ENCODE measurements at regions not wholly inside any gene's neighbourhood (a gene's known extent, or its start where the extent isn't known, plus 50 kb on each side); places are given as distances from the start of the nearest gene placed in this dataset.
A peak's percentile ranks its signal among the peaks of the same experiment; 100 is the strongest.

DNA sequence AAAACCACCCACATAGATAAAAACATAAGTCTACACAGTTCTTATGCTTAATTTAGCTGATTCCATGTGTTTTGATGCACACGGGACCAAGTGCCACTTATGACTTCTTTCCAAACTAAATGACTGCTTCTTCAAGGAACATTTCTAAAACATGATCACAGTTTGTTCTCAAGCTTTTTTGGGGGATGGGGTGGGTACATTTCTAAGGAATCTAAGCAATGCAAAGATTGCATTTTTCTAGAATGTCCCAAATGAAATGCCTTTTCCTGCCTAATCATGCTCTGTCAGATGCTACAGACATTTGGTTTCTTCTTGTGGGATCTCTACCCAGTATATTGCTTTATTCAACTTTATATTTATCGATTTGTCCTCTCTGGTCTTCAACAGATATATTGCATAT is 496.8 kb upstream of the JAG1 start:
- peak overlapping the region; percentile 2; the same call in 1 of the 2 replicates for H3K4me2 ChIP-seq (ENCODE audit: low read depth, low read length)
- no TSS peak for BruUV-seq (replicated peaks)
- H2BK5ac ChIP-seq (ENCODE audit: low read depth, low read length, poor library complexity, severe bottlenecking): peak overlapping the region; percentile 2
- H3K9ac ChIP-seq (ENCODE audit: low read depth, low read length): no peak overlapping the region
- H3K14ac ChIP-seq (replicated peaks; ENCODE audit: low read depth, low read length): no peak overlapping the region
- TF ChIP-seq SMC3 (IDR thresholded peaks at IDR 0.05; ENCODE audit: low read depth, low read length): no peak
- TF ChIP-seq MAFK (IDR thresholded peaks at IDR 0.05; ENCODE audit: low read depth, low read length): no peak
- peak; percentile 70 for TF ChIP-seq NFE2L2 (IDR thresholded peaks at IDR 0.05; ENCODE audit: low read depth, low read length)
- no peak overlapping the region for H3K27ac ChIP-seq (ENCODE audit: insufficient read depth, low read length)
- no peak overlapping the region for H3K4ac ChIP-seq (ENCODE audit: low read depth, low read length)
- peak overlapping the region; percentile 61 for H2BK120ac ChIP-seq (ENCODE audit: low read depth, low read length)
- H3K79me1 ChIP-seq (ENCODE audit: low read depth in 1 of 2, low read length in 2 of 2): no peaks in the 10 kb centered on the region
- no peak overlapping the region for H3K56ac ChIP-seq (ENCODE audit: extremely low read depth, insufficient read depth, low read length)
- ATAC-seq (ENCODE audit: low read depth) (peak; percentile 67), DNase-seq (peak; percentile 37)
- no peak overlapping the region for H3K4me3 ChIP-seq (ENCODE audit: insufficient read depth, low read depth, low read length)
- H3K36me3 ChIP-seq (ENCODE audit: control insufficient read depth, insufficient read depth, low read length): no peaks in the 10 kb centered on the region
- H4K8ac ChIP-seq (ENCODE audit: low read depth in 2 of 2, low read length in 2 of 2): no peak overlapping the region
- no peaks in the 10 kb centered on the region for H3K9me3 ChIP-seq (ENCODE audit: control insufficient read depth, insufficient read depth, low read length)
- H2AK9ac ChIP-seq (replicated peaks; ENCODE audit: low read depth, low read length, poor library complexity): no peak overlapping the region
- no peak overlapping the region for H2BK15ac ChIP-seq (ENCODE audit: low read depth, low read length)
- peak overlapping the region; percentile 6; the same call in 1 of the 2 replicates for H3K18ac ChIP-seq (ENCODE audit: low read depth, low read length)
- no peak overlapping the region for H4K91ac ChIP-seq (ENCODE audit: insufficient read depth, low read depth, low read length)
- H4K5ac ChIP-seq (ENCODE audit: low read depth, low read length): no peak overlapping the region; the same call in 1 of the 2 replicates
- H3K23ac ChIP-seq (ENCODE audit: low read depth, low read length): no peak overlapping the region; the same call in 1 of the 2 replicates
- CTCF ChIA-PET: no interaction called here
- dilution Hi-C loops (cut with HindIII; ENCODE audit: low sequenced_read_pairs, unreplicated experiment) (no loop called here), intact Hi-C loops (cut with micrococcal nuclease) (no loop called here), in situ Hi-C loops (cut with MboI; ENCODE audit: low sequenced_read_pairs) (no loop called here)
- no peaks in the 10 kb centered on the region for H3K27me3 ChIP-seq (ENCODE audit: control insufficient read depth, insufficient read depth, low read length)
- H2AK5ac ChIP-seq (ENCODE audit: low read depth, low read length): no peak overlapping the region
- no peaks in the 10 kb centered on the region for H4K20me1 ChIP-seq (ENCODE audit: insufficient read depth, low read length)
- H2BK20ac ChIP-seq (ENCODE audit: low read depth, low read length): no peak overlapping the region
- H2AFZ ChIP-seq (replicated peaks; ENCODE audit: low read length, poor library complexity): no peak overlapping the region
- POLR2A ChIA-PET (ENCODE audit: unreplicated experiment): no interaction called here
- no peaks in the 10 kb centered on the region for H3K9me1 ChIP-seq (ENCODE audit: insufficient read depth, low read length)
- H3K4me1 ChIP-seq (ENCODE audit: control insufficient read depth, insufficient read depth, low read length): peaks cover 5% of the 10 kb centered on the region; the same call in 1 of the 2 replicates
- WGBS, 2 experiments (ENCODE audit: extremely low coverage in 2 of 2, insufficient read length in 1 of 2): no CpG with 5 or more reads among the region's 2 CpGs
